Fibroblast of lung (primary cell): ENCODE measurements at regions not wholly inside any gene's neighbourhood (a gene's known extent, or its start where the extent isn't known, plus 50 kb on each side); places are given as distances from the start of the nearest gene placed in this dataset.

Source experiments
- DNase-seq, 2 donors: peaks; one replicate each; pipeline versions ENCODE4 v3.0.0 to v3.0.0-alpha.2; 2010; ENCODE audit warnings: low read depth in 2 of 2
- H2AFZ ChIP-seq: 2 replicates; pipeline ENCODE4 v1.5.1; 2012; ENCODE audit warnings: low read length, control low read depth, inconsistent platforms
- H3K27ac ChIP-seq: 2 replicates; pipeline ENCODE4 v1.5.1; 2011; ENCODE audit warnings: low read length, control low read depth; ENCODE audit not compliant: insufficient read depth
- H3K27me3 ChIP-seq: 2 replicates; pipeline ENCODE4 v1.5.1; 2011; ENCODE audit warnings: mild to moderate bottlenecking, low read length; ENCODE audit not compliant: control insufficient read depth, insufficient read depth
- H3K36me3 ChIP-seq: 2 replicates; pipeline ENCODE4 v1.5.1; 2011; ENCODE audit warnings: low read length; ENCODE audit not compliant: control insufficient read depth, insufficient read depth
- H3K4me1 ChIP-seq: 2 replicates; pipeline ENCODE4 v1.5.1; 2011; ENCODE audit warnings: low read length; ENCODE audit not compliant: control insufficient read depth, insufficient read depth; ENCODE audit errors: extremely low read depth
- H3K4me2 ChIP-seq: 2 replicates; pipeline ENCODE4 v1.5.1; 2011; ENCODE audit warnings: low read length, control low read depth; ENCODE audit not compliant: insufficient read depth; ENCODE audit errors: extremely low read depth
- H3K4me3 ChIP-seq, 4 experiments: fragments of 200-600 bp in 1 of 4; sonication (generic) in 1 of 4; replicated peaks in 1 of 4; 2 replicates each; pipeline ENCODE4 v1.5.1; 2011 to 2016; ENCODE audit warnings: low read length in 4 of 4, low read depth in 3 of 4, mild to moderate bottlenecking in 3 of 4, control low read depth in 2 of 4, inconsistent platforms in 1 of 4, mixed read lengths in 1 of 4; ENCODE audit not compliant: insufficient read depth in 1 of 4; ENCODE audit errors: control extremely low read depth in 1 of 4
- H3K79me2 ChIP-seq: 2 replicates; pipeline ENCODE4 v1.5.1; 2012; ENCODE audit warnings: mild to moderate bottlenecking, low read length, inconsistent platforms; ENCODE audit not compliant: control insufficient read depth, insufficient read depth
- H3K9ac ChIP-seq: 2 replicates; pipeline ENCODE4 v1.5.1; 2011; ENCODE audit warnings: mild to moderate bottlenecking, low read length, control low read depth; ENCODE audit not compliant: insufficient read depth
- H3K9me3 ChIP-seq: 2 replicates; pipeline ENCODE4 v1.5.1; 2012; ENCODE audit warnings: low read depth, low read length; ENCODE audit not compliant: control insufficient read depth, insufficient read depth
- H4K20me1 ChIP-seq: 2 replicates; pipeline ENCODE4 v1.5.1; 2011; ENCODE audit warnings: low read length; ENCODE audit not compliant: control insufficient read depth, insufficient read depth; ENCODE audit errors: extremely low read depth
- EZH2 ChIP-seq: IDR thresholded peaks from 2 replicates; pipeline ENCODE4 v1.5.1; 2012; ENCODE audit warnings: low read length, control low read depth, mild to moderate bottlenecking; ENCODE audit errors: missing control alignments
- TF ChIP-seq, protein P1 (sequence below), 2 donors: IDR thresholded peaks in 1 of 2; conservative IDR thresholded peaks in 1 of 2; 1 replicate in 1 of 2; 2 replicates in 1 of 2; pipeline ENCODE4 v1.5.1; 2011 to 2012; ENCODE audit warnings: low read length in 2 of 2, control low read depth in 1 of 2, inconsistent platforms in 1 of 2, low read depth in 1 of 2, mild to moderate bottlenecking in 1 of 2

DNA sequence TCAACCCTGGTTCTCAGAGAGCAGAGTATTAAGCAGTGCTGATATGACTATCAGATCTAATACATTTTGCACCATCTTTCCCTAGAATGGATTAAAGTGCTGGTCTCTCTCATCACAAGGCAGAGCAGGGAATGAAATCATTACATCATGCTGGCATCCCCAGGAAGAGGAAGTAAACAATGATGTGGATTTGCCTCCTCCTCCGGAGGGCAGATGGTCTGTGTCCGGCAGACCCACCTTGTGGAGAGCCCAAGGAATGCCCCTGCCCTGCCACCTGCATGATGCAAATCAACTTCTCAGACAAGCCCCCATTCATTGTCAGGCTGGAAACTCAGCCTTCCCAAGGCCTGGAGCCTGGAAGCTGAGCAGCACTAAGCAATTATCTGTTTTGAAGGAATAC lies 1149.1 kb downstream of the VRK1 start:
- Histone ChIP-seq H3K9ac (no peak overlapping the region), H3K36me3 (no peaks in the 10 kb centered on the region), H3K4me1 (no peaks in the 10 kb centered on the region), H3K4me3 (no peak overlapping the region), H2AFZ (no peak overlapping the region), H3K9me3 (no peaks in the 10 kb centered on the region), H3K4me2 (no peak overlapping the region), H3K79me2 (no peaks in the 10 kb centered on the region), H4K20me1 (no peaks in the 10 kb centered on the region), H3K27me3 (no peaks in the 10 kb centered on the region), H3K27ac (no peak overlapping the region)
- DNase-seq: no peak
- TF ChIP-seq, protein P1, sequence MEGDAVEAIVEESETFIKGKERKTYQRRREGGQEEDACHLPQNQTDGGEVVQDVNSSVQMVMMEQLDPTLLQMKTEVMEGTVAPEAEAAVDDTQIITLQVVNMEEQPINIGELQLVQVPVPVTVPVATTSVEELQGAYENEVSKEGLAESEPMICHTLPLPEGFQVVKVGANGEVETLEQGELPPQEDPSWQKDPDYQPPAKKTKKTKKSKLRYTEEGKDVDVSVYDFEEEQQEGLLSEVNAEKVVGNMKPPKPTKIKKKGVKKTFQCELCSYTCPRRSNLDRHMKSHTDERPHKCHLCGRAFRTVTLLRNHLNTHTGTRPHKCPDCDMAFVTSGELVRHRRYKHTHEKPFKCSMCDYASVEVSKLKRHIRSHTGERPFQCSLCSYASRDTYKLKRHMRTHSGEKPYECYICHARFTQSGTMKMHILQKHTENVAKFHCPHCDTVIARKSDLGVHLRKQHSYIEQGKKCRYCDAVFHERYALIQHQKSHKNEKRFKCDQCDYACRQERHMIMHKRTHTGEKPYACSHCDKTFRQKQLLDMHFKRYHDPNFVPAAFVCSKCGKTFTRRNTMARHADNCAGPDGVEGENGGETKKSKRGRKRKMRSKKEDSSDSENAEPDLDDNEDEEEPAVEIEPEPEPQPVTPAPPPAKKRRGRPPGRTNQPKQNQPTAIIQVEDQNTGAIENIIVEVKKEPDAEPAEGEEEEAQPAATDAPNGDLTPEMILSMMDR (conservative IDR thresholded peaks at IDR 0.05 in 1 of 2, IDR thresholded peaks at IDR 0.05 in 1 of 2; ENCODE audit: low read depth in 1 of 2, low read length in 2 of 2): no peak
- no peak for TF ChIP-seq EZH2

DNA sequence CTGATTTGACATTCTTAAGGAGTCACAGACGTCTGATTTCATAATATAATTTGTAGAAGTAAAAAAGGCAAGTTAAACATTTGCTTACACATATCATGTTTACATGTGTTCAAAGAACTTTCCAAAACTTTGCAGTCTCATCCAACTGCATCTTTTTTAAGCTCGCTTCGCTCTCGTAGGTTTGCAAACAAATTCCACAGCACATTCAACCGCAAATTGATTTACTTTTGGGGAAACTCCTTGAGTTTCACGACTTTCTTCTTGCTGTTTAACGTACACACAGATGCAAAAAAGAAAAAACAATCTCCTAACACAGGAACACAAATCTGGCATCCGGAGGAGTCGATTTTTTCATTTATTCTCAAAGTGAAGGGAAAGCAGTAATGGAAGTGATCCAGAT lies 1149.5 kb downstream of the VRK1 start:
- no peak overlapping the region for H3K4me2 ChIP-seq
- H3K79me2 ChIP-seq: no peaks in the 10 kb centered on the region
- H3K27ac ChIP-seq: no peak overlapping the region
- no peaks in the 10 kb centered on the region for H3K36me3 ChIP-seq
- H3K4me1 ChIP-seq: no peaks in the 10 kb centered on the region
- no peak overlapping the region for H3K9ac ChIP-seq
- no peaks in the 10 kb centered on the region for H4K20me1 ChIP-seq
- H3K9me3 ChIP-seq: no peaks in the 10 kb centered on the region
- H2AFZ ChIP-seq: no peak overlapping the region
- H3K4me3 ChIP-seq: no peak overlapping the region
- TF ChIP-seq, protein P1 (conservative IDR thresholded peaks at IDR 0.05 in 1 of 2, IDR thresholded peaks at IDR 0.05 in 1 of 2; ENCODE audit: low read depth in 1 of 2, low read length in 2 of 2): no peak
- no peak for TF ChIP-seq EZH2
- H3K27me3 ChIP-seq: no peaks in the 10 kb centered on the region
- DNase-seq: no peak

DNA sequence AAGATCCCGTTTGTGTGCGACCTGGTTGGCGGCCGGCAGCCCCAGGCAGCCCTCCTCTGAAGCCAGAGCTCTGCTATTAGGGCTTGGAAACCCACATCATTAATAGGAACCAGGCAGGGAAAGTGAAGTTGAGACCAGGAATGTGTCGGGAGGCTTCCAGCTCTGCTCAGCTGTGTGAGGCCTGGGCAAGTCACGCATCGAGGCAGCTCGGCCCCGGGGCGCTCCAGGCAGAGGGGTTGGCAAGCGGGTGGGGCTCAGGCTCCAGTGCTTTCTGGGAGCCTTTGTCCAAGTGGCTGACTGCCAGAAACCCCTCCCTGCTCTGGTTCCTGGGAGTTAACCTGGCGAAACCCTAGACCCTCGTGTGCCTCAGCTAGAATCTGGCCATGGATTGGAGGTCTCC lies 1151.7 kb downstream of the VRK1 start:
- DNase-seq: no peak
- no peak overlapping the region for H3K9ac ChIP-seq
- H2AFZ ChIP-seq: no peak overlapping the region
- no peak overlapping the region for H3K4me3 ChIP-seq
- H3K27ac ChIP-seq: no peak overlapping the region
- no peak overlapping the region for H3K4me2 ChIP-seq
- H3K36me3 ChIP-seq: no peaks in the 10 kb centered on the region
- no peaks in the 10 kb centered on the region for H3K9me3 ChIP-seq
- no peaks in the 10 kb centered on the region for H3K79me2 ChIP-seq
- TF ChIP-seq EZH2: no peak
- TF ChIP-seq, protein P1 (conservative IDR thresholded peaks at IDR 0.05 in 1 of 2, IDR thresholded peaks at IDR 0.05 in 1 of 2; ENCODE audit: low read depth in 1 of 2, low read length in 2 of 2): no peak
- no peaks in the 10 kb centered on the region for H3K27me3 ChIP-seq
- H4K20me1 ChIP-seq: no peaks in the 10 kb centered on the region
- H3K4me1 ChIP-seq: no peaks in the 10 kb centered on the region
